ENCODE measurements at regions not wholly inside any gene's neighbourhood (a gene's known extent, or its start where the extent isn't known, plus 50 kb on each side); places are given as distances from the start of the nearest gene placed in this dataset.

- Histone ChIP-seq H3K9me3 (ENCODE audit: control insufficient read depth, insufficient read depth, low read length) (no peaks in the 10 kb centered on the region), H3K27ac (ENCODE audit: low read length) (no peak overlapping the region), H3K4me3 (ENCODE audit: low read length) (no peak overlapping the region), H3K4me1 (ENCODE audit: control insufficient read depth, insufficient read depth, low read length) (no peaks in the 10 kb centered on the region), H3K27me3 (ENCODE audit: control insufficient read depth, insufficient read depth, low read length) (no peaks in the 10 kb centered on the region), H3K36me3 (ENCODE audit: control insufficient read depth, insufficient read depth, low read length) (no peaks in the 10 kb centered on the region)
- DNase-seq (ENCODE audit: low read depth, low spot score), result no peak
Observed at GRCh38 chr2:219789476-219789875, 162.0 kb downstream of the SLC4A3 start.

GRCh38 chr2:219792446-219792845 lies 165.0 kb downstream of the SLC4A3 start:
- WGBS (ENCODE audit: insufficient coverage, insufficient read length), result no CpG with 5 or more reads among the region's 4 CpGs
- no peak overlapping the region for H3K27ac ChIP-seq (ENCODE audit: low read length)
- no peaks in the 10 kb centered on the region for H3K27me3 ChIP-seq (ENCODE audit: control insufficient read depth, insufficient read depth, low read length)
- H3K36me3 ChIP-seq (ENCODE audit: control insufficient read depth, insufficient read depth, low read length), result no peaks in the 10 kb centered on the region
- no peaks in the 10 kb centered on the region for H3K9me3 ChIP-seq (ENCODE audit: control insufficient read depth, insufficient read depth, low read length)
- no peak overlapping the region for H3K4me3 ChIP-seq (ENCODE audit: low read length)
- H3K4me1 ChIP-seq (ENCODE audit: control insufficient read depth, insufficient read depth, low read length), result no peaks in the 10 kb centered on the region
- DNase-seq (ENCODE audit: low read depth, low spot score), result no peak

- no peaks in the 10 kb centered on the region for H3K4me1 ChIP-seq (ENCODE audit: control insufficient read depth, insufficient read depth, low read length)
- no peak for DNase-seq (ENCODE audit: low read depth, low spot score)
- no peak overlapping the region for H3K27ac ChIP-seq (ENCODE audit: low read length)
- H3K36me3 ChIP-seq (ENCODE audit: control insufficient read depth, insufficient read depth, low read length), result no peaks in the 10 kb centered on the region
- H3K4me3 ChIP-seq (ENCODE audit: low read length), result no peak overlapping the region
- WGBS (ENCODE audit: insufficient coverage, insufficient read length), result no CpG with 5 or more reads among the region's 2 CpGs
- H3K9me3 ChIP-seq (ENCODE audit: control insufficient read depth, insufficient read depth, low read length), result no peaks in the 10 kb centered on the region
- no peaks in the 10 kb centered on the region for H3K27me3 ChIP-seq (ENCODE audit: control insufficient read depth, insufficient read depth, low read length)
Observed at GRCh38 chr2:219798430-219798829, 171.0 kb downstream of the SLC4A3 start.

- Histone ChIP-seq H3K4me3 (ENCODE audit: low read length) (no peak overlapping the region), H3K27me3 (ENCODE audit: control insufficient read depth, insufficient read depth, low read length) (no peaks in the 10 kb centered on the region), H3K36me3 (ENCODE audit: control insufficient read depth, insufficient read depth, low read length) (no peaks in the 10 kb centered on the region), H3K27ac (ENCODE audit: low read length) (no peak overlapping the region), H3K9me3 (ENCODE audit: control insufficient read depth, insufficient read depth, low read length) (no peaks in the 10 kb centered on the region), H3K4me1 (ENCODE audit: control insufficient read depth, insufficient read depth, low read length) (no peaks in the 10 kb centered on the region)
- no peak for DNase-seq (ENCODE audit: low read depth, low spot score)
- no CpG with 5 or more reads among the region's 2 CpGs for WGBS (ENCODE audit: insufficient coverage, insufficient read length)
Observed at GRCh38 chr2:219803294-219803693, 175.9 kb downstream of the SLC4A3 start.

GRCh38 chr2:219810895-219811294 lies 183.5 kb downstream of the SLC4A3 start:
- no peaks in the 10 kb centered on the region for H3K9me3 ChIP-seq (ENCODE audit: control insufficient read depth, insufficient read depth, low read length)
- H3K4me3 ChIP-seq (ENCODE audit: low read length), result no peak overlapping the region
- H3K4me1 ChIP-seq (ENCODE audit: control insufficient read depth, insufficient read depth, low read length), result no peaks in the 10 kb centered on the region
- no peak for DNase-seq (ENCODE audit: low read depth, low spot score)
- H3K36me3 ChIP-seq (ENCODE audit: control insufficient read depth, insufficient read depth, low read length), result no peaks in the 10 kb centered on the region
- no peak overlapping the region for H3K27ac ChIP-seq (ENCODE audit: low read length)
- H3K27me3 ChIP-seq (ENCODE audit: control insufficient read depth, insufficient read depth, low read length), result no peaks in the 10 kb centered on the region

- Histone ChIP-seq H3K4me3 (ENCODE audit: low read length) (no peak overlapping the region), H3K27me3 (ENCODE audit: control insufficient read depth, insufficient read depth, low read length) (no peaks in the 10 kb centered on the region), H3K27ac (ENCODE audit: low read length) (no peak overlapping the region), H3K4me1 (ENCODE audit: control insufficient read depth, insufficient read depth, low read length) (no peaks in the 10 kb centered on the region), H3K36me3 (ENCODE audit: control insufficient read depth, insufficient read depth, low read length) (no peaks in the 10 kb centered on the region), H3K9me3 (ENCODE audit: control insufficient read depth, insufficient read depth, low read length) (no peaks in the 10 kb centered on the region)
- no peak for DNase-seq (ENCODE audit: low read depth, low spot score)
- no CpG with 5 or more reads among the region's 2 CpGs for WGBS (ENCODE audit: insufficient coverage, insufficient read length)
Observed at GRCh38 chr2:219812672-219813071, 185.2 kb downstream of the SLC4A3 start.

GRCh38 chr2:219820767-219821166 lies 193.3 kb downstream of the SLC4A3 start:
- H3K27me3 ChIP-seq (ENCODE audit: control insufficient read depth, insufficient read depth, low read length), result no peaks in the 10 kb centered on the region
- no peaks in the 10 kb centered on the region for H3K36me3 ChIP-seq (ENCODE audit: control insufficient read depth, insufficient read depth, low read length)
- H3K9me3 ChIP-seq (ENCODE audit: control insufficient read depth, insufficient read depth, low read length), result peaks cover 1% of the 10 kb centered on the region; the same call in 1 of the 2 replicates
- no CpG with 5 or more reads among the region's 4 CpGs for WGBS (ENCODE audit: insufficient coverage, insufficient read length)
- H3K4me1 ChIP-seq (ENCODE audit: control insufficient read depth, insufficient read depth, low read length), result no peaks in the 10 kb centered on the region
- DNase-seq (ENCODE audit: low read depth, low spot score), result no peak
- H3K4me3 ChIP-seq (ENCODE audit: low read length), result no peak overlapping the region
- no peak overlapping the region for H3K27ac ChIP-seq (ENCODE audit: low read length)

GRCh38 chr2:219823574-219823973 lies 196.1 kb downstream of the SLC4A3 start:
- H3K9me3 ChIP-seq (ENCODE audit: control insufficient read depth, insufficient read depth, low read length), result peaks cover 1% of the 10 kb centered on the region; the same call in 1 of the 2 replicates
- H3K4me1 ChIP-seq (ENCODE audit: control insufficient read depth, insufficient read depth, low read length), result no peaks in the 10 kb centered on the region
- no peak overlapping the region for H3K4me3 ChIP-seq (ENCODE audit: low read length)
- H3K27ac ChIP-seq (ENCODE audit: low read length), result no peak overlapping the region
- H3K27me3 ChIP-seq (ENCODE audit: control insufficient read depth, insufficient read depth, low read length), result no peaks in the 10 kb centered on the region
- WGBS (ENCODE audit: insufficient coverage, insufficient read length), result no CpG with 5 or more reads among the region's 7 CpGs
- no peaks in the 10 kb centered on the region for H3K36me3 ChIP-seq (ENCODE audit: control insufficient read depth, insufficient read depth, low read length)
- DNase-seq (ENCODE audit: low read depth, low spot score), result no peak

GRCh38 chr2:219824996-219825395 lies 197.6 kb downstream of the SLC4A3 start:
- no peak overlapping the region for H3K27ac ChIP-seq (ENCODE audit: low read length)
- no peaks in the 10 kb centered on the region for H3K4me1 ChIP-seq (ENCODE audit: control insufficient read depth, insufficient read depth, low read length)
- WGBS (ENCODE audit: insufficient coverage, insufficient read length), result no CpG with 5 or more reads among the region's 3 CpGs
- no peak overlapping the region for H3K4me3 ChIP-seq (ENCODE audit: low read length)
- no peaks in the 10 kb centered on the region for H3K36me3 ChIP-seq (ENCODE audit: control insufficient read depth, insufficient read depth, low read length)
- H3K9me3 ChIP-seq (ENCODE audit: control insufficient read depth, insufficient read depth, low read length), result no peaks in the 10 kb centered on the region
- H3K27me3 ChIP-seq (ENCODE audit: control insufficient read depth, insufficient read depth, low read length), result no peaks in the 10 kb centered on the region
- no peak for DNase-seq (ENCODE audit: low read depth, low spot score)

GRCh38 chr2:219828127-219828526 lies 200.7 kb downstream of the SLC4A3 start:
- WGBS (ENCODE audit: insufficient coverage, insufficient read length), result no CpG with 5 or more reads among the region's 5 CpGs
- H3K36me3 ChIP-seq (ENCODE audit: control insufficient read depth, insufficient read depth, low read length), result no peaks in the 10 kb centered on the region

GRCh38 chr2:219829667-219830352 lies 202.4 kb downstream of the SLC4A3 start:
- Histone ChIP-seq H3K9me3 (ENCODE audit: control insufficient read depth, insufficient read depth, low read length) (no peaks in the 10 kb centered on the region), H3K4me1 (ENCODE audit: control insufficient read depth, insufficient read depth, low read length) (no peaks in the 10 kb centered on the region), H3K36me3 (ENCODE audit: control insufficient read depth, insufficient read depth, low read length) (no peaks in the 10 kb centered on the region), H3K4me3 (ENCODE audit: low read length) (no peak overlapping the region), H3K27ac (ENCODE audit: low read length) (no peak overlapping the region), H3K27me3 (ENCODE audit: control insufficient read depth, insufficient read depth, low read length) (no peaks in the 10 kb centered on the region; the same call in 1 of the 2 replicates)
- no CpG with 5 or more reads among the region's 20 CpGs for WGBS (ENCODE audit: insufficient coverage, insufficient read length)
- no peak for DNase-seq (ENCODE audit: low read depth, low spot score)

More at GRCh38 chr2:219828127-219828526, 200.7 kb downstream of the SLC4A3 start:
- DNase-seq (ENCODE audit: low read depth, low spot score), result no peak
- Histone ChIP-seq H3K27ac (ENCODE audit: low read length) (no peak overlapping the region), H3K27me3 (ENCODE audit: control insufficient read depth, insufficient read depth, low read length) (no peaks in the 10 kb centered on the region; the same call in 1 of the 2 replicates), H3K4me1 (ENCODE audit: control insufficient read depth, insufficient read depth, low read length) (no peaks in the 10 kb centered on the region), H3K4me3 (ENCODE audit: low read length) (no peak overlapping the region), H3K9me3 (ENCODE audit: control insufficient read depth, insufficient read depth, low read length) (no peaks in the 10 kb centered on the region)
